ENCODE measurements at regions not wholly inside any gene's neighbourhood (a gene's known extent, or its start where the extent isn't known, plus 50 kb on each side); places are given as distances from the start of the nearest gene placed in this dataset.

GRCh38 chr6:142679907-142680700 is 264.9 kb downstream of the HIVEP2 start:
- Histone ChIP-seq H3K79me1 (ENCODE audit: low read length) (no peaks in the 10 kb centered on the region), H3K18ac (ENCODE audit: low read length) (no peak overlapping the region), H4K91ac (ENCODE audit: low read depth, low read length) (no peak overlapping the region), H2AK5ac (ENCODE audit: low read length) (no peak overlapping the region), H3K23ac (ENCODE audit: low read length) (no peak overlapping the region), H3K4me3 (ENCODE audit: low read depth, low read length) (no peak overlapping the region), H3K4ac (ENCODE audit: low read depth, low read length) (no peak overlapping the region), H2BK120ac (ENCODE audit: insufficient read depth, low read length, poor library complexity) (no peak overlapping the region), H3K27me3 (ENCODE audit: insufficient read depth, low read length) (no peaks in the 10 kb centered on the region), H4K12ac (ENCODE audit: low read depth, low read length) (no peak overlapping the region), H3K36me3 (ENCODE audit: control insufficient read depth in 1 of 2, insufficient read depth in 2 of 2, low read length in 2 of 2) (no peaks in the 10 kb centered on the region), H2AFZ (ENCODE audit: insufficient read depth, low read length, poor library complexity) (no peak overlapping the region), H4K8ac (ENCODE audit: low read depth, low read length) (no peak overlapping the region), H3K9ac (ENCODE audit: low read length) (no peak overlapping the region), H2BK5ac (ENCODE audit: low read depth, low read length, poor library complexity) (no peak overlapping the region), H3K4me2 (ENCODE audit: low read length) (no peak overlapping the region), H3K14ac (ENCODE audit: low read length) (no peak overlapping the region), H3K4me1 (ENCODE audit: control insufficient read depth in 1 of 2, insufficient read depth in 2 of 2, low read length in 2 of 2) (no peaks in the 10 kb centered on the region), H3K27ac (ENCODE audit: low read depth, low read length) (no peak overlapping the region), H2BK12ac (ENCODE audit: low read length) (no peak overlapping the region), H3K79me2 (ENCODE audit: control insufficient read depth, insufficient read depth, low read length, poor library complexity) (no peaks in the 10 kb centered on the region), H3K9me3 (ENCODE audit: insufficient read depth, low read depth, low read length) (peaks cover 1% of the 10 kb centered on the region)
- DNase-seq, result no peak
- no CpG with 5 or more reads among the region's 4 CpGs for WGBS (ENCODE audit: extremely low coverage, insufficient coverage, insufficient read length)

DNA sequence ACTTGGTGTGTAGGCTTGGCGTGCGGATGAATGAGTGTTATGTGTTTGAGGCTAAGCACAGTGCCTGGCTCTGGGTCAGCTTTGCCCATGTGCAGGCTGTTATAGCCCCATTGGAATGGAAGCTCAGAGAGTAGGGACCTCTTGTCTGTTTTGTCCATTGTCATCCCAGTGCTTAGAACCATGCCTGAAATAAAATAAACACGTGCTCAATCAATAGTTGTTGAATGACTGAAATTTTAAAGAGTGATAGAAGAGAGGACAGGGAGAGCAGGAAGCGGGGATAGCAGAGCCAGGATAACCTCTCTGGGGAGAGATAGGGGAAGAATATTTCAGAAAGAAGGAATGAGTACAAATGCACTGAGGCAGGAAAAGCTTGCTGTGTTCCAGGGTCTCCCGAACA is 263.9 kb downstream of the HIVEP2 start:
- Histone ChIP-seq H3K9ac (ENCODE audit: low read length) (peak overlapping the region; percentile 63), H2BK5ac (ENCODE audit: low read depth, low read length, poor library complexity) (no peak overlapping the region), H3K79me2 (ENCODE audit: control insufficient read depth, insufficient read depth, low read length, poor library complexity) (no peaks in the 10 kb centered on the region), H3K27me3 (ENCODE audit: insufficient read depth, low read length) (no peaks in the 10 kb centered on the region), H3K9me3 (ENCODE audit: insufficient read depth, low read depth, low read length) (peaks cover 1% of the 10 kb centered on the region), H3K36me3 (ENCODE audit: control insufficient read depth in 1 of 2, insufficient read depth in 2 of 2, low read length in 2 of 2) (no peaks in the 10 kb centered on the region), H3K4me2 (ENCODE audit: low read length) (no peak overlapping the region), H3K14ac (ENCODE audit: low read length) (no peak overlapping the region), H4K12ac (ENCODE audit: low read depth, low read length) (no peak overlapping the region), H4K91ac (ENCODE audit: low read depth, low read length) (no peak overlapping the region), H3K4me1 (ENCODE audit: control insufficient read depth in 1 of 2, insufficient read depth in 2 of 2, low read length in 2 of 2) (no peaks in the 10 kb centered on the region), H2BK120ac (ENCODE audit: insufficient read depth, low read length, poor library complexity) (no peak overlapping the region), H3K4ac (ENCODE audit: low read depth, low read length) (no peak overlapping the region), H3K18ac (ENCODE audit: low read length) (no peak overlapping the region), H2AK5ac (ENCODE audit: low read length) (no peak overlapping the region), H2BK12ac (ENCODE audit: low read length) (no peak overlapping the region), H2AFZ (ENCODE audit: insufficient read depth, low read length, poor library complexity) (no peak overlapping the region), H3K27ac (ENCODE audit: low read depth, low read length) (no peak overlapping the region), H3K23ac (ENCODE audit: low read length) (no peak overlapping the region), H3K79me1 (ENCODE audit: low read length) (no peaks in the 10 kb centered on the region), H3K4me3 (ENCODE audit: low read depth, low read length) (no peak overlapping the region), H4K8ac (ENCODE audit: low read depth, low read length) (no peak overlapping the region)
- no peak for DNase-seq
- no CpG with 5 or more reads among the region's 5 CpGs for WGBS (ENCODE audit: extremely low coverage, insufficient coverage, insufficient read length)

DNA sequence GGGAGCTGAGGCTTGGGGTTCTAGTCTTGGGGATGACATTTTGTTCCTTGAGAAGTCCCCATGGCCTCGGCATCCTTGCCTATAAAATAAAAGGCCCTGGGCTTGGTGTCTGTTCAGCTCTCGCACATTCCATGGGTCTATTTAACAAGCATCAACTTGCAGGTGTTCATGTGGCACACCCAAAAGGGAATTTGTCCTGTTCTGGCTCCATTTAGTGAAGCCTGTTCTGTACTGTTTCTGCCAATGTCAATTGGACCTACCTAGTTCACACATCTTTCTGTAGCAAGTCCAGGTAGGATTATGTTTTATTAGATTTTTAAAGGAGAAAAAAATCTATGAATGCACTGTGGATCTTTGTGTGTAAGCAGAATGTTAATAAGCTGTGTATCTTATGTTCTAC is 262.0 kb downstream of the HIVEP2 start:
- no peak overlapping the region for H3K23ac ChIP-seq (ENCODE audit: low read length)
- no peaks in the 10 kb centered on the region for H3K79me2 ChIP-seq (ENCODE audit: control insufficient read depth, insufficient read depth, low read length, poor library complexity)
- WGBS (ENCODE audit: extremely low coverage, insufficient coverage, insufficient read length), result no CpG with 5 or more reads among the region's 2 CpGs
- H3K18ac ChIP-seq (ENCODE audit: low read length), result no peak overlapping the region
- H3K9me3 ChIP-seq (ENCODE audit: insufficient read depth, low read depth, low read length), result peaks cover 1% of the 10 kb centered on the region
- H3K27me3 ChIP-seq (ENCODE audit: insufficient read depth, low read length), result no peaks in the 10 kb centered on the region
- H3K14ac ChIP-seq (ENCODE audit: low read length), result no peak overlapping the region
- H2BK120ac ChIP-seq (ENCODE audit: insufficient read depth, low read length, poor library complexity), result no peak overlapping the region
- DNase-seq, result no peak
- no peak overlapping the region for H4K12ac ChIP-seq (ENCODE audit: low read depth, low read length)
- H2AFZ ChIP-seq (ENCODE audit: insufficient read depth, low read length, poor library complexity), result no peak overlapping the region
- no peak overlapping the region for H3K4ac ChIP-seq (ENCODE audit: low read depth, low read length)
- no peak overlapping the region for H3K9ac ChIP-seq (ENCODE audit: low read length)
- no peak overlapping the region for H3K4me3 ChIP-seq (ENCODE audit: low read depth, low read length)
- no peak overlapping the region for H2AK5ac ChIP-seq (ENCODE audit: low read length)
- no peaks in the 10 kb centered on the region for H3K4me1 ChIP-seq (ENCODE audit: control insufficient read depth in 1 of 2, insufficient read depth in 2 of 2, low read length in 2 of 2)
- no peak overlapping the region for H2BK12ac ChIP-seq (ENCODE audit: low read length)
- H3K27ac ChIP-seq (ENCODE audit: low read depth, low read length), result no peak overlapping the region
- H2BK5ac ChIP-seq (ENCODE audit: low read depth, low read length, poor library complexity), result no peak overlapping the region
- no peak overlapping the region for H4K91ac ChIP-seq (ENCODE audit: low read depth, low read length)
- no peak overlapping the region for H4K8ac ChIP-seq (ENCODE audit: low read depth, low read length)
- H3K4me2 ChIP-seq (ENCODE audit: low read length), result no peak overlapping the region
- no peaks in the 10 kb centered on the region for H3K36me3 ChIP-seq (ENCODE audit: control insufficient read depth in 1 of 2, insufficient read depth in 2 of 2, low read length in 2 of 2)
- H3K79me1 ChIP-seq (ENCODE audit: low read length), result no peaks in the 10 kb centered on the region

- Histone ChIP-seq H2BK120ac (ENCODE audit: insufficient read depth, low read length, poor library complexity) (no peak overlapping the region), H3K4me1 (ENCODE audit: control insufficient read depth in 1 of 2, insufficient read depth in 2 of 2, low read length in 2 of 2) (no peaks in the 10 kb centered on the region), H4K91ac (ENCODE audit: low read depth, low read length) (no peak overlapping the region), H3K79me1 (ENCODE audit: low read length) (no peaks in the 10 kb centered on the region), H2BK12ac (ENCODE audit: low read length) (no peak overlapping the region), H3K9ac (ENCODE audit: low read length) (no peak overlapping the region), H2BK5ac (ENCODE audit: low read depth, low read length, poor library complexity) (no peak overlapping the region), H3K79me2 (ENCODE audit: control insufficient read depth, insufficient read depth, low read length, poor library complexity) (no peaks in the 10 kb centered on the region), H3K27me3 (ENCODE audit: insufficient read depth, low read length) (no peaks in the 10 kb centered on the region), H4K8ac (ENCODE audit: low read depth, low read length) (no peak overlapping the region), H3K4me3 (ENCODE audit: low read depth, low read length) (no peak overlapping the region), H3K23ac (ENCODE audit: low read length) (no peak overlapping the region), H4K12ac (ENCODE audit: low read depth, low read length) (no peak overlapping the region), H3K9me3 (ENCODE audit: insufficient read depth, low read depth, low read length) (peaks cover 1% of the 10 kb centered on the region), H3K4me2 (ENCODE audit: low read length) (no peak overlapping the region), H2AK5ac (ENCODE audit: low read length) (no peak overlapping the region), H3K4ac (ENCODE audit: low read depth, low read length) (no peak overlapping the region), H3K14ac (ENCODE audit: low read length) (no peak overlapping the region), H3K18ac (ENCODE audit: low read length) (no peak overlapping the region), H2AFZ (ENCODE audit: insufficient read depth, low read length, poor library complexity) (no peak overlapping the region), H3K27ac (ENCODE audit: low read depth, low read length) (no peak overlapping the region), H3K36me3 (ENCODE audit: control insufficient read depth in 1 of 2, insufficient read depth in 2 of 2, low read length in 2 of 2) (no peaks in the 10 kb centered on the region)
- no CpG with 5 or more reads among the region's 6 CpGs for WGBS (ENCODE audit: extremely low coverage, insufficient coverage, insufficient read length)
- DNase-seq, result peak; percentile 66 to 86
These were observed 261.2 kb downstream of the HIVEP2 start for GRCh38 chr6:142683714-142684141.

Measured in trophoblast cell (in vitro differentiated cells and primary cell).